HFF-Myc (cell line): ENCODE measurements at regions not wholly inside any gene's neighbourhood (a gene's known extent, or its start where the extent isn't known, plus 50 kb on each side); places are given as distances from the start of the nearest gene placed in this dataset.

Experiments
- DNase-seq: peaks from one replicate; pipeline ENCODE4 v3.0.0-alpha.2; 2011; ENCODE audit warnings: low read depth; ENCODE audit errors: extremely low read depth
- H3K4me3 ChIP-seq: replicated peaks from 2 replicates; pipeline ENCODE4 v1.5.1; 2011; ENCODE audit warnings: low read depth, mild to moderate bottlenecking, control low read depth, low read length
- CTCF ChIP-seq: IDR thresholded peaks from 2 replicates; pipeline ENCODE4 v1.5.1; 2012; ENCODE audit warnings: mild to moderate bottlenecking, low read depth, low read length, control low read depth; ENCODE audit errors: missing control alignments

- no peak for DNase-seq
- no peak for TF ChIP-seq CTCF
- no peak overlapping the region for H3K4me3 ChIP-seq
These were observed 90.2 kb downstream of the PLK2 start for GRCh38 chr5:58369513-58370190.

- DNase-seq = no peak
- no peak overlapping the region for H3K4me3 ChIP-seq
- no peak for TF ChIP-seq CTCF
These were observed 93.4 kb downstream of the PLK2 start for GRCh38 chr5:58366461-58366860.

- no peak for DNase-seq
- no peak for TF ChIP-seq CTCF
- no peak overlapping the region for H3K4me3 ChIP-seq
These were observed 94.1 kb downstream of the PLK2 start for GRCh38 chr5:58365791-58366190.

GRCh38 chr5:58363461-58364249, 96.2 kb downstream of the PLK2 start:
- no peak for TF ChIP-seq CTCF
- no peak for DNase-seq
- no peak overlapping the region for H3K4me3 ChIP-seq

GRCh38 chr5:58362135-58362534, 97.8 kb downstream of the PLK2 start:
- TF ChIP-seq CTCF = no peak
- DNase-seq = no peak
- H3K4me3 ChIP-seq = no peak overlapping the region

- TF ChIP-seq CTCF = no peak
- no peak overlapping the region for H3K4me3 ChIP-seq
- no peak for DNase-seq
These were observed 99.1 kb downstream of the PLK2 start for GRCh38 chr5:58360794-58361193.
